Fibroblast of lung (primary cell): ENCODE measurements at regions not wholly inside any gene's neighbourhood (a gene's known extent, or its start where the extent isn't known, plus 50 kb on each side); places are given as distances from the start of the nearest gene placed in this dataset.

Experiments used
- CTCF ChIP-seq, 2 donors: IDR thresholded peaks in 1 of 2; conservative IDR thresholded peaks in 1 of 2; 1 replicate in 1 of 2; 2 replicates in 1 of 2; pipeline ENCODE4 v1.5.1; 2011 to 2012; ENCODE audit warnings: low read length in 2 of 2, control low read depth in 1 of 2, inconsistent platforms in 1 of 2, low read depth in 1 of 2, mild to moderate bottlenecking in 1 of 2
- EZH2 ChIP-seq: IDR thresholded peaks from 2 replicates; pipeline ENCODE4 v1.5.1; 2012; ENCODE audit warnings: low read length, control low read depth, mild to moderate bottlenecking; ENCODE audit errors: missing control alignments

GRCh38 chr21:35504277-35504676, 455.2 kb upstream of the RUNX1 start:
- TF ChIP-seq CTCF (conservative IDR thresholded peaks at IDR 0.05 in 1 of 2, IDR thresholded peaks at IDR 0.05 in 1 of 2; ENCODE audit: low read depth in 1 of 2, low read length in 2 of 2) (no peak), EZH2 (no peak)
